B cell (primary cell): ENCODE measurements at regions not wholly inside any gene's neighbourhood (a gene's known extent, or its start where the extent isn't known, plus 50 kb on each side); places are given as distances from the start of the nearest gene placed in this dataset.

Source experiments
- ATAC-seq: fragments of 200-7000 bp; cut with Tn5 transposase; one replicate; pipeline ENCODE4 v1.10.0; 2021; ENCODE audit warnings: low read depth, mild to moderate bottlenecking, moderate number of reproducible peaks, moderate library complexity
- CTCF ChIA-PET: fragments of 350-600 bp; sonication (Branson Sonifier 250); formaldehyde crosslinking; loops from one replicate; lab custom pipeline; 2021; ENCODE audit warnings: antibody characterized with exemption, inconsistent platforms; lab: Charles Lee
- POLR2A ChIA-PET: fragments of 350-600 bp; sonication (Branson Sonifier 250); formaldehyde crosslinking; loops from one replicate; lab custom pipeline; 2021; ENCODE audit warnings: antibody characterized with exemption; lab: Charles Lee
- DNase-seq: peaks from one replicate; pipeline ENCODE4 v3.0.0; 2013
- H2AFZ ChIP-seq: 2 replicates; pipeline ENCODE4 v1.6.1; 2012; ENCODE audit warnings: mild to moderate bottlenecking, low read depth, low read length; ENCODE audit not compliant: insufficient read depth, poor library complexity, severe bottlenecking
- H3K27ac ChIP-seq, 2 donors: 1 replicate in 1 of 2; 2 replicates in 1 of 2; pipeline ENCODE4 v1.5.1; 2012 to 2013; ENCODE audit warnings: low read length in 2 of 2, mild to moderate bottlenecking in 2 of 2, moderate library complexity in 1 of 2
- H3K27me3 ChIP-seq, 4 experiments: fragments of 200-600 bp in 1 of 4; sonication (generic) in 1 of 4; replicated peaks in 1 of 4; 1 replicate in 2 of 4; 2 replicates in 2 of 4; pipeline versions ENCODE4 v1.6.1 to v1.7.0; 2013 to 2016; ENCODE audit warnings: low read length in 3 of 4, mild to moderate bottlenecking in 2 of 4, mixed read lengths in 1 of 4, moderate library complexity in 1 of 4; ENCODE audit not compliant: insufficient read depth in 4 of 4, control insufficient read depth in 3 of 4; ENCODE audit errors: control extremely low read depth in 1 of 4
- H3K36me3 ChIP-seq, 2 experiments: replicated peaks in 1 of 2; 1 replicate in 1 of 2; 2 replicates in 1 of 2; pipeline versions ENCODE4 v1.6.1 to v1.7.1; 2013; ENCODE audit warnings: low read length in 1 of 2; ENCODE audit not compliant: insufficient read depth in 2 of 2, control insufficient read depth in 1 of 2; ENCODE audit errors: control extremely low read depth in 1 of 2, extremely low read depth in 1 of 2
- H3K4me1 ChIP-seq, 2 donors: fragments of 200-600 bp in 1 of 2; sonication (generic) in 1 of 2; 1 replicate in 1 of 2; 2 replicates in 1 of 2; pipeline versions ENCODE4 v1.5.1 to v1.6.1; 2013 to 2017; ENCODE audit warnings: low read length in 2 of 2; ENCODE audit not compliant: control insufficient read depth in 2 of 2, insufficient read depth in 2 of 2
- H3K4me2 ChIP-seq: replicated peaks from 2 replicates; pipeline ENCODE3; 2012; ENCODE audit warnings: mild to moderate bottlenecking, low read depth, low read length; ENCODE audit not compliant: poor library complexity, severe bottlenecking
- H3K4me3 ChIP-seq, 5 experiments: fragments of 200-600 bp in 1 of 5; sonication (generic) in 1 of 5; 1 replicate in 3 of 5; 2 replicates in 2 of 5; pipeline versions ENCODE4 v1.5.1 to v1.7.0; 2011 to 2016; ENCODE audit warnings: low read length in 4 of 5, mild to moderate bottlenecking in 4 of 5, low read depth in 2 of 5, control low read depth in 1 of 5, moderate library complexity in 1 of 5; ENCODE audit not compliant: insufficient read depth in 1 of 5; ENCODE audit errors: control extremely low read depth in 1 of 5, extremely low read depth in 1 of 5
- H3K79me2 ChIP-seq: fragments of 200-600 bp; sonication (generic); one replicate; pipeline ENCODE4 v1.6.0; 2016; ENCODE audit warnings: low read length; ENCODE audit not compliant: control insufficient read depth, insufficient read depth
- H3K9ac ChIP-seq: fragments of 200-600 bp; sonication (generic); 2 replicates; pipeline ENCODE4 v1.6.1; 2017; ENCODE audit warnings: mild to moderate bottlenecking, low read length, moderate library complexity
- H3K9me3 ChIP-seq, 3 donors: one replicate each; pipeline versions ENCODE4 v1.6.1 to v1.7.1; 2013; ENCODE audit warnings: low read length in 2 of 3; ENCODE audit not compliant: control insufficient read depth in 2 of 3, insufficient read depth in 1 of 3; ENCODE audit errors: control extremely low read depth in 1 of 3
- H4K20me1 ChIP-seq: 2 replicates; pipeline ENCODE4 v1.6.0; 2012; ENCODE audit warnings: mild to moderate bottlenecking, low read length; ENCODE audit not compliant: insufficient read depth, control insufficient read depth, poor library complexity, severe bottlenecking
- H3K27ac Mint-ChIP-seq: one replicate; pipeline ENCODE4 v1.8.0; 2021; ENCODE audit warnings: mixed read lengths
- H3K27me3 Mint-ChIP-seq: one replicate; pipeline ENCODE4 v1.8.0; 2021; ENCODE audit warnings: mixed read lengths
- H3K4me1 Mint-ChIP-seq: one replicate; pipeline ENCODE4 v1.8.0; 2021; ENCODE audit warnings: mixed read lengths
- H3K4me3 Mint-ChIP-seq: one replicate; pipeline ENCODE4 v1.8.0; 2021; ENCODE audit warnings: mixed read lengths
- H3K9me3 Mint-ChIP-seq: one replicate; pipeline ENCODE4 v1.8.0; 2022; ENCODE audit warnings: mixed read lengths; ENCODE audit not compliant: insufficient read depth
- EZH2 ChIP-seq: IDR thresholded peaks from 2 replicates; pipeline ENCODE4 v1.6.1; 2012; ENCODE audit warnings: borderline replicate concordance, low read depth, mild to moderate bottlenecking, moderate library complexity, low read length; ENCODE audit not compliant: insufficient read depth, poor library complexity, severe bottlenecking
- WGBS: methylation state at CpG from one replicate; pipeline ENCODE4 v1.1.5; 2013; ENCODE audit warnings: missing lambda C conversion rate; ENCODE audit not compliant: insufficient coverage; 5-methylcytosine and 5-hydroxymethylcytosine counted together
- intact Hi-C: fragments of 100-400 bp; cut with micrococcal nuclease; formaldehyde crosslinking; loops from one replicate; pipeline ENCODE4 v1.10.0; 2022
- TF ChIP-seq, protein P1 (sequence below): fragments of 200-600 bp; IDR thresholded peaks from one replicate; pipeline ENCODE4 v1.8.0; 2022; ENCODE audit warnings: antibody characterized with exemption, mild to moderate bottlenecking

- H3K4me3 Mint-ChIP-seq = no peak overlapping the region
- no peak for ATAC-seq
- intact Hi-C loops = no loop called here
Measured at GRCh38 chr6:40930045-40930444, 109.0 kb downstream of the UNC5CL start.

DNA sequence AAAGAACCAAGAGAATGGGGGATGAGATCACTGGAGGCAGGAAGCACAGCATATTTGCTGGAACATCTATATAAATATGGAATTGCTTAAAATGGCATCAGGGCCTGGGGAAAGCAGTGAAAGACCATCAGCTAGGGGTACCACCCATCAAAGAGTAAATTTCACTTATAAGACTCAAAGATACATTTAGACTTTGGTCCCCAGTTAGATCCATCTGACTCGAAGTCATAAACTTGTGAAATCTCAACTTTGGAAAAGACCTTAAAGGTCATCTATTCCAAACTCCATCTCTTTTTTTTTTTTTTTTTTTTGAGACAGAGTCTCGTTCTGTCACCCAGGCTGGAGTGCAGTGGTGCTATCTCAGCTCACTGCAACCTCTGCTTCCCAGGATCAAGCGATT is 109.8 kb downstream of the UNC5CL start:
- Histone ChIP-seq H4K20me1 (no peaks in the 10 kb centered on the region), H3K4me1 (no peaks in the 10 kb centered on the region), H3K36me3 (no peaks in the 10 kb centered on the region), H3K4me3 (no peak overlapping the region), H3K79me2 (no peaks in the 10 kb centered on the region), H3K4me2 (no peak overlapping the region), H3K9ac (no peak overlapping the region), H3K27me3 (peaks cover 0 to 2% (median 0%) of the 10 kb centered on the region in 4 experiments), H3K27ac (no peak overlapping the region), H3K9me3 (no peaks in the 10 kb centered on the region), H2AFZ (no peak overlapping the region)
- no peak for TF ChIP-seq EZH2
- TF ChIP-seq, protein P1, sequence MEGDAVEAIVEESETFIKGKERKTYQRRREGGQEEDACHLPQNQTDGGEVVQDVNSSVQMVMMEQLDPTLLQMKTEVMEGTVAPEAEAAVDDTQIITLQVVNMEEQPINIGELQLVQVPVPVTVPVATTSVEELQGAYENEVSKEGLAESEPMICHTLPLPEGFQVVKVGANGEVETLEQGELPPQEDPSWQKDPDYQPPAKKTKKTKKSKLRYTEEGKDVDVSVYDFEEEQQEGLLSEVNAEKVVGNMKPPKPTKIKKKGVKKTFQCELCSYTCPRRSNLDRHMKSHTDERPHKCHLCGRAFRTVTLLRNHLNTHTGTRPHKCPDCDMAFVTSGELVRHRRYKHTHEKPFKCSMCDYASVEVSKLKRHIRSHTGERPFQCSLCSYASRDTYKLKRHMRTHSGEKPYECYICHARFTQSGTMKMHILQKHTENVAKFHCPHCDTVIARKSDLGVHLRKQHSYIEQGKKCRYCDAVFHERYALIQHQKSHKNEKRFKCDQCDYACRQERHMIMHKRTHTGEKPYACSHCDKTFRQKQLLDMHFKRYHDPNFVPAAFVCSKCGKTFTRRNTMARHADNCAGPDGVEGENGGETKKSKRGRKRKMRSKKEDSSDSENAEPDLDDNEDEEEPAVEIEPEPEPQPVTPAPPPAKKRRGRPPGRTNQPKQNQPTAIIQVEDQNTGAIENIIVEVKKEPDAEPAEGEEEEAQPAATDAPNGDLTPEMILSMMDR = no peak
- ChIA-PET CTCF (no interaction called here), POLR2A (no interaction called here)
- no peak for DNase-seq
- intact Hi-C loops = no loop called here
- Mint-ChIP-seq H3K9me3 (no peaks in the 10 kb centered on the region), H3K27me3 (peaks cover 19% of the 10 kb centered on the region), H3K27ac (no peak overlapping the region), H3K4me3 (no peak overlapping the region), H3K4me1 (no peaks in the 10 kb centered on the region)
- no peak for ATAC-seq
- WGBS = 71% methylated on average over 1 of the region's 3 CpGs

More at GRCh38 chr6:40930045-40930444, 109.0 kb downstream of the UNC5CL start:
- no CpG with 5 or more reads among the region's 1 CpG for WGBS
- Mint-ChIP-seq H3K4me1 (no peaks in the 10 kb centered on the region), H3K27me3 (peaks cover 26% of the 10 kb centered on the region), H3K9me3 (no peaks in the 10 kb centered on the region), H3K27ac (no peak overlapping the region)
- ChIA-PET CTCF (no interaction called here), POLR2A (no interaction called here)
- TF ChIP-seq, protein P1 = no peak
- no peak for TF ChIP-seq EZH2
- no peaks in the 10 kb centered on the region for H3K36me3 ChIP-seq
- no peaks in the 10 kb centered on the region for H4K20me1 ChIP-seq
- no peak overlapping the region for H3K9ac ChIP-seq
- no peaks in the 10 kb centered on the region for H3K27me3 ChIP-seq
- no peak overlapping the region for H3K4me2 ChIP-seq
- no peak overlapping the region for H3K4me3 ChIP-seq
- H2AFZ ChIP-seq = no peak overlapping the region
- H3K9me3 ChIP-seq = no peaks in the 10 kb centered on the region
- no peak for DNase-seq
- no peaks in the 10 kb centered on the region for H3K79me2 ChIP-seq
- no peaks in the 10 kb centered on the region for H3K4me1 ChIP-seq
- H3K27ac ChIP-seq = no peak overlapping the region
